ENCODE measurements at regions not wholly inside any gene's neighbourhood (a gene's known extent, or its start where the extent isn't known, plus 50 kb on each side); places are given as distances from the start of the nearest gene placed in this dataset.

GRCh38 chr3:147755310-147755709 is 346.1 kb downstream of the ZIC1 start:
- intact Hi-C loops (cut with micrococcal nuclease) = no loop called here

DNA sequence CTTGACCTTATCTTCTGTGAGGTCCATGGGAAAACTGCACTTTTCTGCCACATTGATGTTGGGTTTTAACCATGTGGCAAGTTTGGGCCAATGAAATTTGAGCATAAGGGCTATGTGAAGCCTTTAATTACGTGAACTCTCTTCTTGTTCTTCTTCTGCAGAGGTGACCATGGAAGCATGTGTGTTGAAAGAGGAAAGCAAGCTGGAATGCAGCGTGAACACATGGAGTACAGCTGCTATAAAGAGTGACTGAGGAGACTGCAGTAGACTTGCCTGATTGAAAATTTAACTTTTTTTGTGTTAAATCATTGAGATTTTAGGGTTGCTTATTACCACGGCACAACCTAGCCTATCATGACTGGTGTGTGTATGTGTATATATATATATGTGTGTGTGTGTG is 347.3 kb downstream of the ZIC1 start:
- intact Hi-C loops (cut with micrococcal nuclease) = no loop called here

DNA sequence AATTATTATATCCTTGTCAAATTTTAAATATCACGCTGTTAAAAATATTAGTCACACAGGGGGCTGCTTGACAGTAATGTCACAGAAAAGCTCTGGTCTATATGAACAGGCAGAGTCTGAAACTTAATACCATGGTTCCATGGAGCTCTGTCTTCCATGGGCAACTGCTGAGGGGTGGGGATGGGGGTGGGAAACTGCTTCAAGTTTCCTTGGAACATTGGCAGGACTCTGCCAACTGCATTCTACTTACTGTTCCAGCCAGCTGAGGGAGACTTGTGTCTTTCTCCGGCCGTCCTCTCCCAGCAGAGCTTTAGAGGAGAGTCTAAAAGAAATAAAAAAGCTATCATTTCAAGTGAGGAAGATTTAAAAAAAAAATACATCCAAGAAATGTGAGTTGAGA is 348.7 kb downstream of the ZIC1 start:
- intact Hi-C loops (cut with micrococcal nuclease) = no loop called here

- intact Hi-C loops (cut with micrococcal nuclease) = no loop called here
These were observed 349.6 kb downstream of the ZIC1 start for GRCh38 chr3:147758771-147759170.

GRCh38 chr3:147760085-147760484 is 350.9 kb downstream of the ZIC1 start:
- intact Hi-C loops (cut with micrococcal nuclease) = no loop called here

GRCh38 chr3:147760941-147761340 is 351.8 kb downstream of the ZIC1 start:
- intact Hi-C loops (cut with micrococcal nuclease) = no loop called here

- intact Hi-C loops (cut with micrococcal nuclease) = no loop called here
These were observed 364.0 kb downstream of the ZIC1 start for GRCh38 chr3:147773116-147773630.

DNA sequence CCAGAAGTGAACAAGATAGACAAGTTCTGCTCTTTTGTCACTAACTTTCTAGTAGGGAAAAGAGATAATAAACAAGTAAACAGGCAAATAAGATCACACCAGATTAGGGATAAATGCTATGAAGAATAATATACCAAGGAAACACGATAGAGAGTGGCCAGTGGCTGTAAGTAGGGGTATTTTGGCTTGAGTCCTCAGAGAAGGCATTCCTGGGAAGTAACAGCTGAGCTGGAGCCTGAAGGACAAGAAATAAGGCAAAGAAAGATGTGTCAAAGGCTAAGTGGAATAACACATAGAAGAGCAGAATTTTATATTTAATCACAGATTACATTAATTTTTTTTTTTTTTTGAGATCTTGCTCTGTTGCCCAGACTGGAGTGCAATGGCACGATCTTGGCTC is 366.2 kb downstream of the ZIC1 start:
- intact Hi-C loops (cut with micrococcal nuclease) = no loop called here

- intact Hi-C loops (cut with micrococcal nuclease) = no loop called here
These were observed 366.8 kb downstream of the ZIC1 start for GRCh38 chr3:147775816-147776530.

DNA sequence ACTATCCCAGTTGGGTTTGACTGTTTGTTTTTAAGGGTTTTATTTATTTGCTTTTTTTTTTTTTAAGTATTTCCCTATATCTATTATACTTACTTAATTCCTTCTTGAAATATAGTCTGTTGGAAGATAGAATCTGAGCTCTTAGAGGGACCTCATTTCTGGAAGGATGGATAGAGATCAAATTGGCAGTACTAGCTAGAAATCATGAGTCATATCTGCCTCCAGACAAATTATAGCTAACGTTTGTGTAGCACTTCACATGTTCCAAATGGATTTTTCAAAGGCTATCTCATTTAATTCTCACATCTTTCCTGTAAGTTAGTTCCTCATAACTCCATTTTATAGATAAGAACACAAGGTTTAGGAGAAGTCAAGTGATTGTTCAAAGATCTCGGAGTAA is 384.7 kb downstream of the ZIC1 start:
- intact Hi-C loops (cut with micrococcal nuclease) = no loop called here

GRCh38 chr3:147794596-147794995 is 385.4 kb downstream of the ZIC1 start:
- intact Hi-C loops (cut with micrococcal nuclease) = no loop called here

GRCh38 chr3:147795418-147795817 is 386.3 kb downstream of the ZIC1 start:
- intact Hi-C loops (cut with micrococcal nuclease) = no loop called here

DNA sequence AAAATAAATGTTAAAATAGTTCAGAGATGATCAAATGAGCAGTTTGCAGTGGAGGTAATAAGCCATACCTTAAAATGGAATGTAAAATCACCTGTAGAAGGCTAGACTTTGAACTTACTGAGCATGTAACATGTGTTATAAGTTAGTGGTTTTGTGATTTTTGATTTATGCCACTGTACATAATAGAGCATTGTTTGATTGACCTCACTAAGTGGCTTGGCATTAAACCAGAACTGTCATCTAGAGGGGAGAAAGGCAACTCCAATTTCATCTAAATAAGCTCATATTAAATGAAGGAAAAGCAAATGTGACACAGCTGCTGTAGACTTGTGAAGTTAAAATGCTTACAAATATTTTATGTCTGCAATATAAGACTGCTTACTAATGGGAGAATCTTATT is 387.9 kb downstream of the ZIC1 start:
- intact Hi-C loops (cut with micrococcal nuclease) = no loop called here

GRCh38 chr3:147799601-147800000 is 390.4 kb downstream of the ZIC1 start:
- intact Hi-C loops (cut with micrococcal nuclease) = no loop called here

DNA sequence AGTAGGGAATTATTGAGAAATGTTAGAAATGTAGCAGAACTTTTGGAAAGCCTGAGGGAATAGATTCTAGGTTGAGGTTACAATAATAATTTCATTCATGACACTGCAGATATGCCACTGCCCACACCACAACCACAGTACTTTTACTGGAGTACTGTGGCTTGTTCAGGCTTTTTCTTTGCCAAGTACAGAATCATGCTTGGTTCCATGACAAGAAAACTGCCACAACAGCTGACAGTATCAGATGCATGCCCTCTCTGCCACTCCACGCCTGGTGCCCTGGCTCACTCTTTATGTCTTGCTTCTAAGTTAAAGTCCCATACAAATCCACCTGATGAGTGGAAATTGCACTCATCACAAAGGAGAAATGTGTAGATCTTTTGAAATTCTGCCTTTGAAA is 398.6 kb downstream of the ZIC1 start:
- intact Hi-C loops (cut with micrococcal nuclease) = no loop called here

DNA sequence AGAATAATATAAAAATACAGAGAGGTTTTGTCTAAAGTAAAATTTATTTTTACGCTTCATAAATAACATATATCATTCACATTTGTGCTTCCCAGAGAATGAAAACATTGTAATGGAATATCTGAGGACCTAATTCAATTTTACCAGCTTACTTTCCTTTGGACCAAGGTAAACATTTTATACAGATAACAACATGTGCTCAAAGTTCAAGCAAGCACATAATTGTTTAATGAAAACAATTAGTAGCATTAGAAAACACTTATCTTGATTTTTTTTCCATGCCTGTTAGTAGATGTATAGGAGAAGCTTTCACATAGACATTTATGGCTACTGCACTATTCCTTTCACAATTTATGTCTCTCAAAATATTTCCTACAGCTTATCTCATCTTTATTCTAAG is 400.0 kb downstream of the ZIC1 start:
- intact Hi-C loops (cut with micrococcal nuclease) = no loop called here

DNA sequence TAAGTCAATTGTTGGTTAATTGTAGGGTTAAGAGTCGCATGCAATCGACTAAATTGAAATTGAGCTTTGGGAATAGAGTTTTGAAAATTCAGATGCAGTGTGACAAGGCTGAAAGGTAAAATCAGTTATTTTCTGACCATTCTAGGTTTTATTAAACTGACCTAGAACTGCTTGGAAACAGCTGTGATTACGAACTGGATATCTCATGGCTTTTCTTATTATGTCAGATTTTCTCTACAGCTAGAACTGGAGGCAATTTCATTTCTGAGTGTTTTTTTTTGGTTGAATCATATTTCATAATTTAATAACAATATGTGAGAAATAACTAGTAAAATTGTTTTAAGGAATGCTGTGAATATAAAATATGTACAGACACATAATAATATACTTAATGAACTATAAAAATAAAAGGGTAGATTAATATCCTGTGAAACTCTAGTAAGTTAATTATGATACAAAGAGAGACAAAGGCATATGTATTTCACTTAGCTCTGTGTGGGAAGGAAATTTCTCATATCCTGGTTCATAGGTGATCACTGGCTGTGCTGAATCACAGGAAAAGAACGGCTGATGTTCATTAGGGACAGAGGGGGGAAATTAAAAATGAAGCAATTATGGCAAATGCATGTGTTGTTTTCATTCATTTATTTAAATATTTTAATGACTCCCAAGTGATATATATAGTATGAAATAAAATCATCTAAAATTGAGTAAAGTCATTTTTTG is 403.2 kb downstream of the ZIC1 start:
- intact Hi-C loops (cut with micrococcal nuclease) = no loop called here

GRCh38 chr3:147813256-147813655 is 404.1 kb downstream of the ZIC1 start:
- intact Hi-C loops (cut with micrococcal nuclease) = no loop called here

DNA sequence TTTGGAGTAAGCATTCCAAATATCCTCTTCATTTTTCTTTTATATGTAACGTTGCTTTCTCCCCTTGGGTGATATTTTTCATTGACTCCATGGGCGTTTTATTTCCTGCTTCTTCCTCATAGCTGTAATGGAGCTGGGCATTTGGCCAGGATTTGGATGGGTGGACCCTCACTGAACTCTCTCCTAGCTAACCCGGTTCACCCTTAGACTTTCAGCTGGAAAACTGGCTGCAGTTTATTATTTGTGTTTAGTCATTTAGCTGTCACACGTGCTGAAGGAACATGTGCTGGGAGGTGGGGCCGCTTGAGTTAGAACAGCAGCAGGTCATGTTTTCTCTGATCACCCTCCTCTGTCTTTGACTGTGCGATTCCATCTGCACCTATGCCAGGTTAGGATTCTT is 407.6 kb downstream of the ZIC1 start:
- intact Hi-C loops (cut with micrococcal nuclease) = no loop called here

GRCh38 chr3:147832611-147833010 is 423.4 kb downstream of the ZIC1 start:
- intact Hi-C loops (cut with micrococcal nuclease) = no loop called here

DNA sequence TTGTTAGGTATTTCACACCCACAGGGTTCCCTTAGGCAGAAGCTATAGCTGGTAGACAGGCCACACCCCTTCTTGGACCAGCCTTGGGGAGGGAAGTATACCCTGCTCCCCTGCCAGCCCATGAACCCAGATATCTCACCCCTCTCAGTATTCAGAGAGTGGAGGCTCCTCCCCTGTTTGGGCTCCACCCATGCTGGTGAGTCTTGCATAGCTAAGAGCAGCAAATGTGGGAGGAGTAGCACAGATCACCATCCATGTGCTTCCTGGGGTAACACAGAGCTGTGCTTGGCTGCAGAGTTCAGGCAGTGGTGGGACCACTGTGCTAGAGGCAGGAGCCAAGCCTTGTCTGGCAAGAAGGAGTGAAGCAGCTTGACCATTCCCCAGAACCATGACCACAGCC is 427.2 kb downstream of the ZIC1 start:
- intact Hi-C loops (cut with micrococcal nuclease) = no loop called here

DNA sequence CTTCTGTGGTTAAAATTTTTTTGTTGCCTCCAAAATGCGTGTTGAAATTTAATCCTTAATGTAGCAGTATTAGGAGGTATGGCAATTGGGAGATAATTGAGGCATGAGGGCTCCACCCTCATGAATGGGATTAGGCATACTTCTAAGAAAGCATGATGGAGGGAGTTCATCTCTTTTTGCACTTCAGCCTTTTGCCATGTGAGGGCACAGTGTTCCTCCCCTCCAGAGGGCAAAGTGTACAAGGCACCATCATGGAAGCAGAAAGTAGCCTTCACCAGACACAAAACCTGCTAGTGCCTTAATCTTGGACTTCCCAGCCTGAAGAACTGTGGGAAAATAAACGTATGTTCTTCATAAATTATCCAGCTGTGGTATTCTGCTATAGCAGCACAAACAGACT is 429.5 kb downstream of the ZIC1 start:
- intact Hi-C loops (cut with micrococcal nuclease) = no loop called here

GRCh38 chr3:147843331-147843730 is 434.2 kb downstream of the ZIC1 start:
- intact Hi-C loops (cut with micrococcal nuclease) = no loop called here
